ENCODE measurements at regions not wholly inside any gene's neighbourhood (a gene's known extent, or its start where the extent isn't known, plus 50 kb on each side); places are given as distances from the start of the nearest gene placed in this dataset.

DNA sequence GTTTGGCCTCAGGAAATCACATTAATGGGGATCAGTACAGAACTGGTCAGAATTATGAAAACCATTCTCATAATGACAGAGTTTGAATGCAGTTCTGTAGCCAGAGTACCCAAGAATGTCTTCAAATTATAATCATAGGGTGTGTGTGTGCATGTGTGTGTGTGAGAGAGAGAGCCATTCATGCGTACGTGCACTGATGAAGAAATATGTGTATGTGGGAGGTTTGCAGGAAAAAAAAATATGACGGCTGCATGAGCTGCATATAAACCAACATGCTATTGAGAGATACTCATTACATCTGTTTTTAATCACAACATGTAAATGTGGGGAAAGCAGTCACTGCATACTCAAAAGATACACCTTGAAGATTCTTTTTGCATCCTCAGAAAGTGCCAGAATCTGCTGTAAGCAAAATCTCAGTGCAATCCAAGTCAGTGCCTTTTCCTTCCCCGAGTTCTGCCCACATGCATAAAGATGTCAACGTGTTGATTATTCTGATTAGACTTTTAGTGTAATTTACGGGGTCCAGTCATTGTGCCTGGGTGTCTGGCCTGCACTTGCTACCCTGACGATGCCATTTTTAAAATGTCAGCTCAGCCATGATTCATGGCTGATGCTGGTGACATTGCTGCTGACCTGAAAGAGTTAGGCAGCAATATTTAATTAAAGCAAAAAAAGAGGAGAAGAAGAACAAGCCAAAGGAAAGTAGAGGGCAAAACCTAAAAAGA, 378.7 kb upstream of the ZFHX3 start:
- ChIA-PET CTCF (ENCODE audit: low intra/inter-chr PET ratio, low total read pairs) (no interaction called here), POLR2A (no interaction called here)
- Histone ChIP-seq H3K36me3 (replicated peaks in 1 of 2; ENCODE audit: control insufficient read depth in 1 of 2, insufficient read depth in 2 of 2, low read length in 2 of 2) (no peaks in the 10 kb centered on the region), H3K4me1 (ENCODE audit: insufficient read depth, low read length) (no peaks in the 10 kb centered on the region), H3K4me3 (replicated peaks in 1 of 3; ENCODE audit: insufficient read depth in 1 of 3, low read depth in 2 of 3, low read length in 3 of 3) (no peak overlapping the region), H3K4me2 (ENCODE audit: low read depth, low read length) (no peak overlapping the region), H3K27me3 (ENCODE audit: control insufficient read depth in 1 of 2, insufficient read depth in 2 of 2, low read length in 2 of 2) (peaks cover 0 to 26% of the 10 kb centered on the region in 2 experiments; a peak in 4 of 5 replicates), H3K27ac (ENCODE audit: extremely low read length, insufficient read depth, low read length) (no peak overlapping the region), H2AFZ (ENCODE audit: low read length) (no peak overlapping the region), H3K9me3 (ENCODE audit: low read length) (no peaks in the 10 kb centered on the region), H3K9ac (ENCODE audit: insufficient read depth, low read depth, low read length) (no peak overlapping the region), H4K20me1 (ENCODE audit: insufficient read depth, low read length) (no peaks in the 10 kb centered on the region), H3K79me2 (ENCODE audit: insufficient read depth, low read length) (no peaks in the 10 kb centered on the region)
- BruUV-seq (replicated peaks) = no TSS peak
- no peak for ATAC-seq
- 17% methylated on average over 7 of the region's 7 CpGs for WGBS (ENCODE audit: low lambda C conversion rate)
- TF ChIP-seq PHF5A (CRISPR knock-in tag; IDR thresholded peaks at IDR 0.05; ENCODE audit: low read depth, unreplicated experiment) (no peak), NR2C2 (CRISPR knock-in tag; IDR thresholded peaks at IDR 0.05; ENCODE audit: borderline replicate concordance) (no peak), ZZZ3 (CRISPR knock-in tag; IDR thresholded peaks at IDR 0.05; ENCODE audit: borderline replicate concordance) (no peak), PTBP1 (IDR thresholded peaks at IDR 0.05; ENCODE audit: low read depth, low read length, poor library complexity, severe bottlenecking) (no peak), HOXA7 (CRISPR knock-in tag; IDR thresholded peaks at IDR 0.05) (no peak), NFRKB (IDR thresholded peaks at IDR 0.05) (no peak), SYNCRIP (IDR thresholded peaks at IDR 0.05; ENCODE audit: insufficient read depth, low read depth, low read length) (no peak), RFX5 (IDR thresholded peaks at IDR 0.05; ENCODE audit: low read depth, low read length) (no peak), ARID2 (CRISPR knock-in tag; IDR thresholded peaks at IDR 0.05; ENCODE audit: borderline replicate concordance) (no peak)
- TF ChIP-seq, protein P1, sequence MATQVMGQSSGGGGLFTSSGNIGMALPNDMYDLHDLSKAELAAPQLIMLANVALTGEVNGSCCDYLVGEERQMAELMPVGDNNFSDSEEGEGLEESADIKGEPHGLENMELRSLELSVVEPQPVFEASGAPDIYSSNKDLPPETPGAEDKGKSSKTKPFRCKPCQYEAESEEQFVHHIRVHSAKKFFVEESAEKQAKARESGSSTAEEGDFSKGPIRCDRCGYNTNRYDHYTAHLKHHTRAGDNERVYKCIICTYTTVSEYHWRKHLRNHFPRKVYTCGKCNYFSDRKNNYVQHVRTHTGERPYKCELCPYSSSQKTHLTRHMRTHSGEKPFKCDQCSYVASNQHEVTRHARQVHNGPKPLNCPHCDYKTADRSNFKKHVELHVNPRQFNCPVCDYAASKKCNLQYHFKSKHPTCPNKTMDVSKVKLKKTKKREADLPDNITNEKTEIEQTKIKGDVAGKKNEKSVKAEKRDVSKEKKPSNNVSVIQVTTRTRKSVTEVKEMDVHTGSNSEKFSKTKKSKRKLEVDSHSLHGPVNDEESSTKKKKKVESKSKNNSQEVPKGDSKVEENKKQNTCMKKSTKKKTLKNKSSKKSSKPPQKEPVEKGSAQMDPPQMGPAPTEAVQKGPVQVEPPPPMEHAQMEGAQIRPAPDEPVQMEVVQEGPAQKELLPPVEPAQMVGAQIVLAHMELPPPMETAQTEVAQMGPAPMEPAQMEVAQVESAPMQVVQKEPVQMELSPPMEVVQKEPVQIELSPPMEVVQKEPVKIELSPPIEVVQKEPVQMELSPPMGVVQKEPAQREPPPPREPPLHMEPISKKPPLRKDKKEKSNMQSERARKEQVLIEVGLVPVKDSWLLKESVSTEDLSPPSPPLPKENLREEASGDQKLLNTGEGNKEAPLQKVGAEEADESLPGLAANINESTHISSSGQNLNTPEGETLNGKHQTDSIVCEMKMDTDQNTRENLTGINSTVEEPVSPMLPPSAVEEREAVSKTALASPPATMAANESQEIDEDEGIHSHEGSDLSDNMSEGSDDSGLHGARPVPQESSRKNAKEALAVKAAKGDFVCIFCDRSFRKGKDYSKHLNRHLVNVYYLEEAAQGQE (IDR thresholded peaks at IDR 0.05; ENCODE audit: borderline replicate concordance in 1 of 2, low read depth in 1 of 2, low read length in 2 of 2) = no peak
- in situ Hi-C loops (cut with HindIII; ENCODE audit: extremely low pct_ligation_motif_present, low pct_unique_long_range_greater_than_20kb) = no loop called here
- no peak for DNase-seq (ENCODE audit: low spot score)
- intact Hi-C loops (cut with micrococcal nuclease; ENCODE audit: unreplicated experiment) = no loop called here
- FAIRE-seq = no peak

Measured in HepG2 (cell line).